B cell (primary cell): ENCODE measurements at regions not wholly inside any gene's neighbourhood (a gene's known extent, or its start where the extent isn't known, plus 50 kb on each side); places are given as distances from the start of the nearest gene placed in this dataset.

Source experiments
- ATAC-seq: fragments of 200-7000 bp; cut with Tn5 transposase; one replicate; pipeline ENCODE4 v1.10.0; 2021; ENCODE audit warnings: low read depth, mild to moderate bottlenecking, moderate number of reproducible peaks, moderate library complexity
- CTCF ChIA-PET: fragments of 350-600 bp; sonication (Branson Sonifier 250); formaldehyde crosslinking; loops from one replicate; lab custom pipeline; 2021; ENCODE audit warnings: antibody characterized with exemption, inconsistent platforms; lab: Charles Lee
- POLR2A ChIA-PET: fragments of 350-600 bp; sonication (Branson Sonifier 250); formaldehyde crosslinking; loops from one replicate; lab custom pipeline; 2021; ENCODE audit warnings: antibody characterized with exemption; lab: Charles Lee
- DNase-seq: peaks from one replicate; pipeline ENCODE4 v3.0.0; 2013
- H2AFZ ChIP-seq: 2 replicates; pipeline ENCODE4 v1.6.1; 2012; ENCODE audit warnings: mild to moderate bottlenecking, low read depth, low read length; ENCODE audit not compliant: insufficient read depth, poor library complexity, severe bottlenecking
- H3K27ac ChIP-seq, 2 donors: 1 replicate in 1 of 2; 2 replicates in 1 of 2; pipeline ENCODE4 v1.5.1; 2012 to 2013; ENCODE audit warnings: low read length in 2 of 2, mild to moderate bottlenecking in 2 of 2, moderate library complexity in 1 of 2
- H3K27me3 ChIP-seq, 4 experiments: fragments of 200-600 bp in 1 of 4; sonication (generic) in 1 of 4; replicated peaks in 1 of 4; 1 replicate in 2 of 4; 2 replicates in 2 of 4; pipeline versions ENCODE4 v1.6.1 to v1.7.0; 2013 to 2016; ENCODE audit warnings: low read length in 3 of 4, mild to moderate bottlenecking in 2 of 4, mixed read lengths in 1 of 4, moderate library complexity in 1 of 4; ENCODE audit not compliant: insufficient read depth in 4 of 4, control insufficient read depth in 3 of 4; ENCODE audit errors: control extremely low read depth in 1 of 4
- H3K36me3 ChIP-seq, 2 experiments: replicated peaks in 1 of 2; 1 replicate in 1 of 2; 2 replicates in 1 of 2; pipeline versions ENCODE4 v1.6.1 to v1.7.1; 2013; ENCODE audit warnings: low read length in 1 of 2; ENCODE audit not compliant: insufficient read depth in 2 of 2, control insufficient read depth in 1 of 2; ENCODE audit errors: control extremely low read depth in 1 of 2, extremely low read depth in 1 of 2
- H3K4me1 ChIP-seq, 2 donors: fragments of 200-600 bp in 1 of 2; sonication (generic) in 1 of 2; 1 replicate in 1 of 2; 2 replicates in 1 of 2; pipeline versions ENCODE4 v1.5.1 to v1.6.1; 2013 to 2017; ENCODE audit warnings: low read length in 2 of 2; ENCODE audit not compliant: control insufficient read depth in 2 of 2, insufficient read depth in 2 of 2
- H3K4me2 ChIP-seq: replicated peaks from 2 replicates; pipeline ENCODE3; 2012; ENCODE audit warnings: mild to moderate bottlenecking, low read depth, low read length; ENCODE audit not compliant: poor library complexity, severe bottlenecking
- H3K4me3 ChIP-seq, 5 experiments: fragments of 200-600 bp in 1 of 5; sonication (generic) in 1 of 5; 1 replicate in 3 of 5; 2 replicates in 2 of 5; pipeline versions ENCODE4 v1.5.1 to v1.7.0; 2011 to 2016; ENCODE audit warnings: low read length in 4 of 5, mild to moderate bottlenecking in 4 of 5, low read depth in 2 of 5, control low read depth in 1 of 5, moderate library complexity in 1 of 5; ENCODE audit not compliant: insufficient read depth in 1 of 5; ENCODE audit errors: control extremely low read depth in 1 of 5, extremely low read depth in 1 of 5
- H3K79me2 ChIP-seq: fragments of 200-600 bp; sonication (generic); one replicate; pipeline ENCODE4 v1.6.0; 2016; ENCODE audit warnings: low read length; ENCODE audit not compliant: control insufficient read depth, insufficient read depth
- H3K9ac ChIP-seq: fragments of 200-600 bp; sonication (generic); 2 replicates; pipeline ENCODE4 v1.6.1; 2017; ENCODE audit warnings: mild to moderate bottlenecking, low read length, moderate library complexity
- H3K9me3 ChIP-seq, 3 donors: one replicate each; pipeline versions ENCODE4 v1.6.1 to v1.7.1; 2013; ENCODE audit warnings: low read length in 2 of 3; ENCODE audit not compliant: control insufficient read depth in 2 of 3, insufficient read depth in 1 of 3; ENCODE audit errors: control extremely low read depth in 1 of 3
- H4K20me1 ChIP-seq: 2 replicates; pipeline ENCODE4 v1.6.0; 2012; ENCODE audit warnings: mild to moderate bottlenecking, low read length; ENCODE audit not compliant: insufficient read depth, control insufficient read depth, poor library complexity, severe bottlenecking
- H3K27ac Mint-ChIP-seq: one replicate; pipeline ENCODE4 v1.8.0; 2021; ENCODE audit warnings: mixed read lengths
- H3K27me3 Mint-ChIP-seq: one replicate; pipeline ENCODE4 v1.8.0; 2021; ENCODE audit warnings: mixed read lengths
- H3K4me1 Mint-ChIP-seq: one replicate; pipeline ENCODE4 v1.8.0; 2021; ENCODE audit warnings: mixed read lengths
- H3K4me3 Mint-ChIP-seq: one replicate; pipeline ENCODE4 v1.8.0; 2021; ENCODE audit warnings: mixed read lengths
- H3K9me3 Mint-ChIP-seq: one replicate; pipeline ENCODE4 v1.8.0; 2022; ENCODE audit warnings: mixed read lengths; ENCODE audit not compliant: insufficient read depth
- CTCF ChIP-seq: fragments of 200-600 bp; IDR thresholded peaks from one replicate; pipeline ENCODE4 v1.8.0; 2022; ENCODE audit warnings: antibody characterized with exemption, mild to moderate bottlenecking
- EZH2 ChIP-seq: IDR thresholded peaks from 2 replicates; pipeline ENCODE4 v1.6.1; 2012; ENCODE audit warnings: borderline replicate concordance, low read depth, mild to moderate bottlenecking, moderate library complexity, low read length; ENCODE audit not compliant: insufficient read depth, poor library complexity, severe bottlenecking
- WGBS: methylation state at CpG from one replicate; pipeline ENCODE4 v1.1.5; 2013; ENCODE audit warnings: missing lambda C conversion rate; ENCODE audit not compliant: insufficient coverage; 5-methylcytosine and 5-hydroxymethylcytosine counted together
- intact Hi-C: fragments of 100-400 bp; cut with micrococcal nuclease; formaldehyde crosslinking; loops from one replicate; pipeline ENCODE4 v1.10.0; 2022

GRCh38 chr11:119860561-119861094 is 131.6 kb upstream of the NECTIN1 start:
- Histone ChIP-seq H3K4me1 (no peaks in the 10 kb centered on the region), H2AFZ (no peak overlapping the region), H4K20me1 (no peaks in the 10 kb centered on the region), H3K9me3 (no peaks in the 10 kb centered on the region), H3K4me3 (no peak overlapping the region), H3K9ac (no peak overlapping the region), H3K4me2 (no peak overlapping the region), H3K27ac (no peak overlapping the region), H3K27me3 (no peaks in the 10 kb centered on the region), H3K36me3 (no peaks in the 10 kb centered on the region), H3K79me2 (no peaks in the 10 kb centered on the region)
- H3K4me3 Mint-ChIP-seq: no peak overlapping the region
- no peaks in the 10 kb centered on the region for H3K4me1 Mint-ChIP-seq
- intact Hi-C loops: no loop called here
- WGBS: 74% methylated on average over 5 of the region's 5 CpGs
- peaks cover 23% of the 10 kb centered on the region for H3K27me3 Mint-ChIP-seq
- ATAC-seq (no peak), DNase-seq (no peak)
- TF ChIP-seq CTCF: no peak
- TF ChIP-seq EZH2: no peak
- CTCF ChIA-PET: no interaction called here
- H3K9me3 Mint-ChIP-seq: no peaks in the 10 kb centered on the region
- no peak overlapping the region for H3K27ac Mint-ChIP-seq
- POLR2A ChIA-PET: no interaction called here

- Mint-ChIP-seq H3K27ac (no peak overlapping the region), H3K4me1 (no peaks in the 10 kb centered on the region), H3K9me3 (no peaks in the 10 kb centered on the region), H3K27me3 (peaks cover 23% of the 10 kb centered on the region), H3K4me3 (no peak overlapping the region)
- Histone ChIP-seq H3K9ac (no peak overlapping the region), H3K27me3 (no peaks in the 10 kb centered on the region), H3K4me3 (no peak overlapping the region), H2AFZ (no peak overlapping the region), H3K36me3 (no peaks in the 10 kb centered on the region), H3K9me3 (no peaks in the 10 kb centered on the region), H4K20me1 (no peaks in the 10 kb centered on the region), H3K27ac (no peak overlapping the region), H3K4me2 (no peak overlapping the region), H3K4me1 (no peaks in the 10 kb centered on the region), H3K79me2 (no peaks in the 10 kb centered on the region)
- ATAC-seq: no peak
- DNase-seq: no peak
- intact Hi-C loops: no loop called here
- POLR2A ChIA-PET: no interaction called here
- no peak for TF ChIP-seq EZH2
- no peak for TF ChIP-seq CTCF
- CTCF ChIA-PET: no interaction called here
- 58% methylated on average over 3 of the region's 4 CpGs for WGBS
These were observed 130.7 kb upstream of the NECTIN1 start for GRCh38 chr11:119859684-119860083.
